ENCODE measurements at regions not wholly inside any gene's neighbourhood (a gene's known extent, or its start where the extent isn't known, plus 50 kb on each side); places are given as distances from the start of the nearest gene placed in this dataset.

GRCh38 chr15:79230766-79231165 is 51.8 kb upstream of the ANKRD34C start:
- TF ChIP-seq POLR2A (IDR thresholded peaks at IDR 0.05), result no peak
- TF ChIP-seq CTCF (IDR thresholded peaks at IDR 0.05), result no peak

Measured in testis (tissue), 2 donors.